Activated CD4-positive, alpha-beta T cell treated with anti-CD3 and anti-CD28 coated beads for 36 hours (primary cell): ENCODE measurements at regions not wholly inside any gene's neighbourhood (a gene's known extent, or its start where the extent isn't known, plus 50 kb on each side); places are given as distances from the start of the nearest gene placed in this dataset.

Source experiments
- ATAC-seq: fragments of 200-7000 bp; cut with Tn5 transposase; one replicate; pipeline ENCODE4 v1.10.0; 2021; ENCODE audit warnings: mild to moderate bottlenecking, moderate library complexity
- CTCF ChIA-PET: fragments of 350-600 bp; sonication (Branson Sonifier 250); formaldehyde crosslinking; loops from one replicate; lab custom pipeline; 2021; ENCODE audit warnings: antibody characterized with exemption; lab: Charles Lee
- POLR2A ChIA-PET: fragments of 350-600 bp; sonication (Branson Sonifier 250); formaldehyde crosslinking; loops from one replicate; lab custom pipeline; 2021; ENCODE audit warnings: antibody characterized with exemption, inconsistent platforms; lab: Charles Lee
- DNase-seq: peaks from one replicate; pipeline ENCODE4 v3.0.0-alpha.2; 2020
- H3K27ac Mint-ChIP-seq: one replicate; pipeline ENCODE4 v1.8.0; 2021; ENCODE audit warnings: mixed read lengths
- H3K27me3 Mint-ChIP-seq: one replicate; pipeline ENCODE4 v1.8.0; 2021; ENCODE audit warnings: mixed read lengths
- H3K36me3 Mint-ChIP-seq: one replicate; pipeline ENCODE4 v1.8.0; 2021; ENCODE audit warnings: low read depth, mixed read lengths
- H3K4me1 Mint-ChIP-seq: one replicate; pipeline ENCODE4 v1.8.0; 2021; ENCODE audit warnings: mixed read lengths
- H3K4me3 Mint-ChIP-seq: one replicate; pipeline ENCODE4 v1.8.0; 2021; ENCODE audit warnings: mild to moderate bottlenecking, moderate library complexity, mixed read lengths
- H3K9me3 Mint-ChIP-seq: one replicate; pipeline ENCODE4 v1.8.0; 2021; ENCODE audit warnings: low read depth, mixed read lengths
- intact Hi-C, 2 experiments: fragments of 100-400 bp; cut with DNase I in 1 of 2; cut with micrococcal nuclease in 1 of 2; formaldehyde crosslinking; loops; one replicate each; pipeline versions ENCODE4 v1.14.2 to v1.15.1; 2022 to 2024; cut with DNase I, micrococcal nuclease

DNA sequence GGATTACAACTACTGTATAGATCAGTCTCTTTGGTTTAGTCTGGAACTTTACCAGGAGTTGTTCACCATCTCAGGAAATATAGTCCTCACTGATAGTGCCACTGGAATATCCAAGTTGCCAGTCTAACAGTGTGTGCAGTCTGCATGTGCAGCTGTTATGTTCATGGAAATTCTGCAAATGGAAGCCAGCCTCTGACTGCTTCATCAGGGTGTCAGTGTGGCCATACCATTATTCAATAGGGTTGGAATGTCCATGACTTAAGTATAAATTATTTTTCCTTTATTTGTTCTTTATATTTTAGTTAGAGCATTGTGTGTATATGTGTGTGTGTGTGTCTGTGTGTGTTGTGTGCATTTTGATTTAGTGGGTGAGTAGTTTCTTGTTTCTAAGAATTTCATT is 51.8 kb downstream of the C11orf96 start:
- no peak overlapping the region for H3K4me3 Mint-ChIP-seq
- ATAC-seq (no peak), DNase-seq (no peak)
- peaks cover 2% of the 10 kb centered on the region for H3K4me1 Mint-ChIP-seq
- ChIA-PET POLR2A (no interaction called here), CTCF (interaction anchor here (1.2 kb wide), 1 partner anchor 112 kb away, joined by 3 read pairs; no protein-coding TSS in a partner anchor)
- H3K36me3 Mint-ChIP-seq, result no peaks in the 10 kb centered on the region
- intact Hi-C loops, result no loop called here
- no peaks in the 10 kb centered on the region for H3K9me3 Mint-ChIP-seq
- no peak overlapping the region for H3K27ac Mint-ChIP-seq
- no peaks in the 10 kb centered on the region for H3K27me3 Mint-ChIP-seq

DNA sequence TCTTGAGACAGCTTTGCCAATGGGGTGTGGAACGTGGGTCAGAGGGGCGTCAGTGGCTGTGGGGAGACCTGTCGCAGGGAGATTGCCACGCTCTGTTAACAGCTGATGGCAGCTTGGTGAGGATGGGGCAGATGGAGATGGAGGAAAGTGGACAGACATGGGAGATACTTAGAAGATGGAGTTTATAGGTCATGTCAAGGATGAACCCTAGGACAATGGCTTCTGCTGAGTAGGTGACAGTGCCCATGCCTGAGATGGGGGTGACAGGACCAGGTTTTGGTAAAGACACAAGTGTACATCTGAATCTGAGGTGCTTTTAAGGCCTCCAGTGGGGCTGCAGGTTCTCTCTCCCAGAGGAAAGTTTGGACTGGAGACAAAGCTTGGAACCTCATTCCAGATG is 51.5 kb upstream of the ACCSL start:
- POLR2A ChIA-PET, result no interaction called here
- CTCF ChIA-PET, result no interaction called here
- peaks cover 2% of the 10 kb centered on the region for H3K4me1 Mint-ChIP-seq
- intact Hi-C loops, result no loop called here
- no peaks in the 10 kb centered on the region for H3K27me3 Mint-ChIP-seq
- H3K4me3 Mint-ChIP-seq, result no peak overlapping the region
- H3K36me3 Mint-ChIP-seq, result no peaks in the 10 kb centered on the region
- no peaks in the 10 kb centered on the region for H3K9me3 Mint-ChIP-seq
- DNase-seq (no peak), ATAC-seq (no peak)
- H3K27ac Mint-ChIP-seq, result no peak overlapping the region

DNA sequence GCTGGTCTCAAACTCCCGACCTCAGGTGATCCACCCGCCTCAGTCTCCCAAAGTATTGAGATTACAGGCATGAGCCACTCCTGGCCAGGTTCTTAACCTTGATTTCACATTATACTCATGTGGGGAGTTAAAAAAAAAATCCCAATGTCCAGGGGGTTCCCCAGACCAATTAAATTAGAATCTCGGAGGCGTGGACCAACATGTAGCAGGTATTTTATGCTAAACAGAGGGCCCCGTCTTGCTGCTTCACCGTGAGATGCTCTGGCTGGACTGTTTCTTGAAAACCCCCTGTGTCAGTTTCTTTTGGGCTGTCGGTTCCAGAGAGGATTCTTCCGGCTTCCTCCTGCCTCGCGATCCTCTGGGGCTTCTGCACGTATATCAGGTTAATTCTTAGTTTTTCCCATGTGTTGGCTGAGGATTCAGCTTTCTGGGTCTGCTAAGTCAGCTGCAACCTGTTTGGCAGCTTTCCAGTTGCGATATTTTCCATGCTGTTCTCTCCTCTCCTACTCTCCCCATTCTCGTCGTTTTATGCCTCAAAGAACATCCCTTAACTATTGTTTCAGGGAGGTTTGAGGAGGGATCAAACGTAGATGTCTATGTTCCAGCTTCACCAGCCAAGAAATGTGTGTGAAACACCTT is 50.6 kb upstream of the ACCSL start:
- POLR2A ChIA-PET, result interaction anchor here (0.7 kb wide), 1 partner anchor 18 kb away, joined by 3 read pairs; no protein-coding TSS in a partner anchor

More for the DNA sequence above, 50.6 kb upstream of the ACCSL start:
- Mint-ChIP-seq H3K4me1 (peaks cover 2% of the 10 kb centered on the region), H3K4me3 (no peak overlapping the region), H3K27me3 (no peaks in the 10 kb centered on the region), H3K9me3 (no peaks in the 10 kb centered on the region), H3K36me3 (no peaks in the 10 kb centered on the region), H3K27ac (no peak overlapping the region)
- ATAC-seq, result no peak
- CTCF ChIA-PET, result interaction anchor here (1.3 kb wide), 1 partner anchor 52 kb away, joined by 4 read pairs; no protein-coding TSS in a partner anchor
- intact Hi-C loops, result no loop called here
- no peak for DNase-seq
